KMS-11 (cell line): ENCODE measurements at regions not wholly inside any gene's neighbourhood (a gene's known extent, or its start where the extent isn't known, plus 50 kb on each side); places are given as distances from the start of the nearest gene placed in this dataset.

Source experiments
- H2AFZ ChIP-seq: fragments of 200-600 bp; sonication (generic); 2 replicates; pipeline ENCODE4 v1.6.1; 2016; ENCODE audit warnings: antibody characterized with exemption, mixed run types, low read depth
- H3K27ac ChIP-seq: fragments of 200-600 bp; sonication (generic); 2 replicates; pipeline ENCODE4 v1.6.1; 2016; ENCODE audit warnings: mild to moderate bottlenecking, mixed run types
- H3K27me3 ChIP-seq: fragments of 200-600 bp; sonication (generic); 2 replicates; pipeline ENCODE4 v1.6.1; 2017; ENCODE audit warnings: mild to moderate bottlenecking, low read depth, mixed run types, moderate library complexity; ENCODE audit not compliant: insufficient read depth
- H3K36me3 ChIP-seq: fragments of 200-600 bp; sonication (generic); 2 replicates; pipeline ENCODE4 v1.6.1; 2017; ENCODE audit warnings: mild to moderate bottlenecking, mixed run types; ENCODE audit not compliant: insufficient read depth
- H3K4me1 ChIP-seq: fragments of 200-600 bp; sonication (generic); 2 replicates; pipeline ENCODE4 v1.6.1; 2016; ENCODE audit warnings: mild to moderate bottlenecking, low read depth, mixed run types; ENCODE audit not compliant: poor library complexity, severe bottlenecking
- H3K4me2 ChIP-seq: fragments of 200-600 bp; sonication (generic); 2 replicates; pipeline ENCODE4 v1.7.0; 2016; ENCODE audit warnings: mild to moderate bottlenecking, mixed run types
- H3K4me3 ChIP-seq: fragments of 200-600 bp; sonication (generic); IDR thresholded peaks from 2 replicates; pipeline ENCODE4 v1.6.1; 2017; ENCODE audit warnings: low read depth, low read length, mixed read lengths; ENCODE audit not compliant: insufficient read depth
- H3K79me2 ChIP-seq: fragments of 200-600 bp; sonication (generic); 2 replicates; pipeline ENCODE4 v1.6.1; 2016; ENCODE audit warnings: low read depth, mixed run types; ENCODE audit not compliant: insufficient read depth
- H3K9ac ChIP-seq: fragments of 200-600 bp; sonication (generic); 2 replicates; pipeline ENCODE4 v1.6.1; 2016; ENCODE audit warnings: mild to moderate bottlenecking, mixed run types
- H4K20me1 ChIP-seq: fragments of 200-600 bp; sonication (generic); 2 replicates; pipeline ENCODE4 v1.6.1; 2016; ENCODE audit warnings: mild to moderate bottlenecking, mixed run types; ENCODE audit not compliant: insufficient read depth
- CTCF ChIP-seq: fragments of 200-600 bp; sonication (generic); conservative IDR thresholded peaks from 2 replicates; pipeline ENCODE4 v1.6.1; 2017; ENCODE audit warnings: low read depth, mild to moderate bottlenecking, antibody characterized with exemption, low read length, moderate library complexity, mixed read lengths

- no peaks in the 10 kb centered on the region for H3K27me3 ChIP-seq
- H3K4me2 ChIP-seq = no peak overlapping the region
- no peaks in the 10 kb centered on the region for H4K20me1 ChIP-seq
- H3K27ac ChIP-seq = no peak overlapping the region
- no peaks in the 10 kb centered on the region for H3K4me1 ChIP-seq
- TF ChIP-seq CTCF = no peak
- H3K79me2 ChIP-seq = no peaks in the 10 kb centered on the region
- no peaks in the 10 kb centered on the region for H3K36me3 ChIP-seq
- no peak overlapping the region for H3K4me3 ChIP-seq
- no peak overlapping the region for H3K9ac ChIP-seq
- no peak overlapping the region for H2AFZ ChIP-seq
Observed at GRCh38 chr5:15385553-15385952, 114.4 kb upstream of the FBXL7 start.

- Histone ChIP-seq H3K9ac (no peak overlapping the region), H3K4me2 (no peak overlapping the region), H3K27ac (no peak overlapping the region), H3K4me3 (no peak overlapping the region), H2AFZ (no peak overlapping the region), H4K20me1 (no peaks in the 10 kb centered on the region), H3K4me1 (no peaks in the 10 kb centered on the region), H3K27me3 (no peaks in the 10 kb centered on the region), H3K79me2 (no peaks in the 10 kb centered on the region), H3K36me3 (no peaks in the 10 kb centered on the region)
- TF ChIP-seq CTCF = no peak
Observed at GRCh38 chr5:15385037-15385436, 114.9 kb upstream of the FBXL7 start.

GRCh38 chr5:15384581-15384980, 115.4 kb upstream of the FBXL7 start:
- no peak overlapping the region for H3K27ac ChIP-seq
- H3K27me3 ChIP-seq = no peaks in the 10 kb centered on the region
- no peaks in the 10 kb centered on the region for H3K79me2 ChIP-seq
- H3K4me1 ChIP-seq = no peaks in the 10 kb centered on the region
- H3K9ac ChIP-seq = no peak overlapping the region
- H2AFZ ChIP-seq = no peak overlapping the region
- no peak overlapping the region for H3K4me3 ChIP-seq
- no peaks in the 10 kb centered on the region for H4K20me1 ChIP-seq
- H3K36me3 ChIP-seq = no peaks in the 10 kb centered on the region
- no peak overlapping the region for H3K4me2 ChIP-seq
- TF ChIP-seq CTCF = no peak

GRCh38 chr5:15384176-15384575, 115.8 kb upstream of the FBXL7 start:
- Histone ChIP-seq H3K36me3 (no peaks in the 10 kb centered on the region), H3K79me2 (no peaks in the 10 kb centered on the region), H4K20me1 (no peaks in the 10 kb centered on the region), H3K4me1 (no peaks in the 10 kb centered on the region), H3K4me2 (no peak overlapping the region), H3K9ac (no peak overlapping the region), H3K27ac (no peak overlapping the region), H2AFZ (no peak overlapping the region), H3K4me3 (no peak overlapping the region), H3K27me3 (no peaks in the 10 kb centered on the region)
- TF ChIP-seq CTCF = no peak

- no peak overlapping the region for H3K4me2 ChIP-seq
- no peak overlapping the region for H3K27ac ChIP-seq
- H3K79me2 ChIP-seq = no peaks in the 10 kb centered on the region
- no peaks in the 10 kb centered on the region for H3K4me1 ChIP-seq
- no peaks in the 10 kb centered on the region for H3K27me3 ChIP-seq
- TF ChIP-seq CTCF = no peak; the same call in 1 of the 2 replicates
- no peaks in the 10 kb centered on the region for H3K36me3 ChIP-seq
- H3K9ac ChIP-seq = no peak overlapping the region
- H2AFZ ChIP-seq = no peak overlapping the region
- H4K20me1 ChIP-seq = no peaks in the 10 kb centered on the region
- H3K4me3 ChIP-seq = no peak overlapping the region
Observed at GRCh38 chr5:15383469-15383868, 116.5 kb upstream of the FBXL7 start.
